Omental fat pad (tissue), 3 donors: ENCODE measurements at regions not wholly inside any gene's neighbourhood (a gene's known extent, or its start where the extent isn't known, plus 50 kb on each side); places are given as distances from the start of the nearest gene placed in this dataset.

Experiments
- ATAC-seq: fragments of 150-250 bp; one replicate; pipeline ENCODE4 v1.9.1; 2016; ENCODE audit warnings: mild to moderate bottlenecking, moderate library complexity; ENCODE audit not compliant: low FRiP score
- DNase-seq: peaks from one replicate; pipeline ENCODE4 v3.0.0-alpha.2; 2019; ENCODE audit warnings: low spot score
- TF ChIP-seq, protein P1 (sequence below), 3 donors: fragments of 450-650 bp; IDR thresholded peaks; one replicate each; pipeline ENCODE4 v1.5.1; 2016 to 2017; ENCODE audit warnings: antibody characterized with exemption in 3 of 3, mild to moderate bottlenecking in 3 of 3, moderate library complexity in 2 of 3

GRCh38 chr14:87121716-87122115, 871.3 kb downstream of the GALC start:
- TF ChIP-seq, protein P1, sequence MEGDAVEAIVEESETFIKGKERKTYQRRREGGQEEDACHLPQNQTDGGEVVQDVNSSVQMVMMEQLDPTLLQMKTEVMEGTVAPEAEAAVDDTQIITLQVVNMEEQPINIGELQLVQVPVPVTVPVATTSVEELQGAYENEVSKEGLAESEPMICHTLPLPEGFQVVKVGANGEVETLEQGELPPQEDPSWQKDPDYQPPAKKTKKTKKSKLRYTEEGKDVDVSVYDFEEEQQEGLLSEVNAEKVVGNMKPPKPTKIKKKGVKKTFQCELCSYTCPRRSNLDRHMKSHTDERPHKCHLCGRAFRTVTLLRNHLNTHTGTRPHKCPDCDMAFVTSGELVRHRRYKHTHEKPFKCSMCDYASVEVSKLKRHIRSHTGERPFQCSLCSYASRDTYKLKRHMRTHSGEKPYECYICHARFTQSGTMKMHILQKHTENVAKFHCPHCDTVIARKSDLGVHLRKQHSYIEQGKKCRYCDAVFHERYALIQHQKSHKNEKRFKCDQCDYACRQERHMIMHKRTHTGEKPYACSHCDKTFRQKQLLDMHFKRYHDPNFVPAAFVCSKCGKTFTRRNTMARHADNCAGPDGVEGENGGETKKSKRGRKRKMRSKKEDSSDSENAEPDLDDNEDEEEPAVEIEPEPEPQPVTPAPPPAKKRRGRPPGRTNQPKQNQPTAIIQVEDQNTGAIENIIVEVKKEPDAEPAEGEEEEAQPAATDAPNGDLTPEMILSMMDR (IDR thresholded peaks at IDR 0.05), result no peak
- no peak for ATAC-seq
- DNase-seq, result no peak

- TF ChIP-seq, protein P1 (IDR thresholded peaks at IDR 0.05), result no peak
- no peak for ATAC-seq
- DNase-seq, result no peak
These were observed 877.7 kb downstream of the GALC start for GRCh38 chr14:87115234-87115633.

DNA sequence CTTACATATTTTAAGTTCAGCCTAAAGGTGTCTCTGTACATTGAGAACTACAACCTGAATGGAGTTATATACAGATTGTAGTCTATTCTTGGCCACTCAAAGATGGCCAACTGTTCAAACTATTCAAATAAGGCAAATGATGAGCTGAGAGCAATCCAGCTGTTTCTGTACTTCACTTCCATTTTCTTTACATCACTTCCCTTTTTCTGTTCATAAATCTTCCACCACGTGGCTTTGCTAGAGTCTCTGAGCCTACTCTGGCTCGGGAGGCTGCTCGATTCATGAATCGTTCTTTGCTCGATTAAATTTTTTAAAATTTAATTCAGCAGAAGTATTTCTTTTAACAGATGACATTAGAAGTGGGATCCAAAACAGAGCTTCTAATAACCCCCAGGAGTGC, 879.7 kb downstream of the GALC start:
- ATAC-seq (no peak), DNase-seq (no peak)
- TF ChIP-seq, protein P1 (IDR thresholded peaks at IDR 0.05), result no peak

DNA sequence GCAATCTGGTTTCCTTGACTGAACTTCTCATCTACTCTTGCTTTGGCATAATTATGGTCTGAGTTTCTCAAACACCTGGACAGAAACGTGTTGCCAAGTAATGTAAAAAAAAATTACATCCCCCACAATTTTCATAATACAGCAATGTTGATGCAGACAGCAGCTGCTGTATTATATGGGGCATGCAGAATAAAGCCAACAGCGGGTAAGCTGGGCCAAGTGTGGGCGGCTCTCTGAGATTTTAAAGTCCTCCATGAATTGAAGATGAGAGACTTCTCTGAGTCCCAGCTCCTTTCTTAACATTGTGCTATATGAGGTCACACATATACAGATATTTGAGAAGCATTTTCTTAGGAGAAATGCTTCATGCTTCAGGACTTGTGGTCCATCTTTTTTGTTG, 881.2 kb downstream of the GALC start:
- ATAC-seq, result no peak

GRCh38 chr14:87111126-87111525, 881.9 kb downstream of the GALC start:
- TF ChIP-seq, protein P1 (IDR thresholded peaks at IDR 0.05), result no peak
- no peak for ATAC-seq
- DNase-seq, result no peak

More for the DNA sequence above, 881.2 kb downstream of the GALC start:
- TF ChIP-seq, protein P1 (IDR thresholded peaks at IDR 0.05), result no peak
- DNase-seq, result no peak

- TF ChIP-seq, protein P1 (IDR thresholded peaks at IDR 0.05), result no peak
- no peak for ATAC-seq
- no peak for DNase-seq
These were observed 883.7 kb downstream of the GALC start for GRCh38 chr14:87109271-87109670.

DNA sequence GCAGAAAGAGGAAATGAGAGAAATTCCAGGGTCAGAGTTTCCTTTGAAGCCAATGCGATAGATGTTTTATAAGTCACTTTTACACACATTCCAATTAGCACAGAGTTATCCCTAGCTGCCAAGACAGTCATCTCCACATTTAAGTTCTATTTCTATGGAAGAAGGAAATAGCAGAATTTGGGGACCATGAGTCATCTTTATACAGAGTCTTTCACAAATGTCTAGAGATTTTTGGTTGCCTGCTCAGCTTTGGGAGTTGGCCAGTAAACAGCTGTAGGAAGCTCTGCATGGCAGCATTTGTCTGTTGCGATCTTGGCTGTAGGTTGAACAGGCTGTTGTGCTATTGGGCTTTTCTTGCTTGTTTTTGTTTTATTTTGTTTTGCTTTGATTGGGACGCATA, 884.3 kb downstream of the GALC start:
- TF ChIP-seq, protein P1 (IDR thresholded peaks at IDR 0.05), result no peak
- no peak for ATAC-seq
- no peak for DNase-seq
